ENCODE measurements at regions not wholly inside any gene's neighbourhood (a gene's known extent, or its start where the extent isn't known, plus 50 kb on each side); places are given as distances from the start of the nearest gene placed in this dataset.

DNA sequence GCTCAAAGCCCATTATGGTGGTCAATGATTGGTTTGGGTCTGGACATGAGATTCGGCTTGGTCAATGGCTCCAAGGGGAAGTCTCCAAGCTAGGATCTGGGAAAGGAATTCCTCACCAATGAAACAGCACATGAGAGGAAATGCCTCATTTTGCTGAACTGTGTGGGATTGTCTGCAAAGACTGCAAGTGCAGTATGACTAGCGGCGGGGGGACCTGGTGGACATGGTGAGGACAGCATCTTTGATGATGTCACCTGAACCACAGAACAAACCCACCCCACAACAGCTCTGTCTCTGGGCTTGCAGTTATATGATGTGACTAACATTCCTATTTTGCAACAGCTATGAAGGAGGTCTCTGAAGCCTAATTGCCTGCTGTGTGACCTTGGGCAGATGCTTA lies 50.6 kb upstream of the NKD1 start:
- Mint-ChIP-seq H3K27me3 (ENCODE audit: unreplicated experiment) (peaks cover 1% of the 10 kb centered on the region), H3K27ac (ENCODE audit: unreplicated experiment) (no peak overlapping the region), H3K4me1 (ENCODE audit: unreplicated experiment) (peaks cover 6% of the 10 kb centered on the region), H3K9me3 (ENCODE audit: unreplicated experiment) (no peaks in the 10 kb centered on the region), H3K36me3 (ENCODE audit: low read depth, unreplicated experiment) (no peaks in the 10 kb centered on the region), H3K4me3 (ENCODE audit: unreplicated experiment) (no peak overlapping the region)
- DNase-seq (ENCODE audit: low spot score) = no peak
- TF ChIP-seq, protein P1, sequence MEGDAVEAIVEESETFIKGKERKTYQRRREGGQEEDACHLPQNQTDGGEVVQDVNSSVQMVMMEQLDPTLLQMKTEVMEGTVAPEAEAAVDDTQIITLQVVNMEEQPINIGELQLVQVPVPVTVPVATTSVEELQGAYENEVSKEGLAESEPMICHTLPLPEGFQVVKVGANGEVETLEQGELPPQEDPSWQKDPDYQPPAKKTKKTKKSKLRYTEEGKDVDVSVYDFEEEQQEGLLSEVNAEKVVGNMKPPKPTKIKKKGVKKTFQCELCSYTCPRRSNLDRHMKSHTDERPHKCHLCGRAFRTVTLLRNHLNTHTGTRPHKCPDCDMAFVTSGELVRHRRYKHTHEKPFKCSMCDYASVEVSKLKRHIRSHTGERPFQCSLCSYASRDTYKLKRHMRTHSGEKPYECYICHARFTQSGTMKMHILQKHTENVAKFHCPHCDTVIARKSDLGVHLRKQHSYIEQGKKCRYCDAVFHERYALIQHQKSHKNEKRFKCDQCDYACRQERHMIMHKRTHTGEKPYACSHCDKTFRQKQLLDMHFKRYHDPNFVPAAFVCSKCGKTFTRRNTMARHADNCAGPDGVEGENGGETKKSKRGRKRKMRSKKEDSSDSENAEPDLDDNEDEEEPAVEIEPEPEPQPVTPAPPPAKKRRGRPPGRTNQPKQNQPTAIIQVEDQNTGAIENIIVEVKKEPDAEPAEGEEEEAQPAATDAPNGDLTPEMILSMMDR (IDR thresholded peaks at IDR 0.05; ENCODE audit: unreplicated experiment) = no peak

DNA sequence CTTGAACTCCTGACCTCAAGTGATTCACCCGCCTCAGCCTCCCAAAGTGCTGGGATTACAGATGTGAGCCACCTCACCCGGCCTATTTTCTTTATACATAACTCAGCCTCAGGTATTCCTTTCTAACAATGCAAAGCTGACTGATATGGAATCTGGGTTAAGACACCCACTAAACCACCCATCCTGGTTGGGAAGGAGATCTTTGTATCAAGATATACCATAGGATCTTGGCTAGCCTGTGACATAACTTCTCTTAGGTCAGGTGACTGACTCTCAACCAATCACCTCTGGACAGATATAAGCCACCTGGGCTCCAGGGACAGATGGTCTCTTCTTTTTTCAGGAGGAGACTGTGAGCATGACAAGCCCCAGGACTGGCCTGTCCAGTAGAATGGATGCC lies 51.2 kb upstream of the NKD1 start:
- H3K27ac Mint-ChIP-seq (ENCODE audit: unreplicated experiment) = no peak overlapping the region
- DNase-seq (ENCODE audit: low spot score) = no peak

DNA sequence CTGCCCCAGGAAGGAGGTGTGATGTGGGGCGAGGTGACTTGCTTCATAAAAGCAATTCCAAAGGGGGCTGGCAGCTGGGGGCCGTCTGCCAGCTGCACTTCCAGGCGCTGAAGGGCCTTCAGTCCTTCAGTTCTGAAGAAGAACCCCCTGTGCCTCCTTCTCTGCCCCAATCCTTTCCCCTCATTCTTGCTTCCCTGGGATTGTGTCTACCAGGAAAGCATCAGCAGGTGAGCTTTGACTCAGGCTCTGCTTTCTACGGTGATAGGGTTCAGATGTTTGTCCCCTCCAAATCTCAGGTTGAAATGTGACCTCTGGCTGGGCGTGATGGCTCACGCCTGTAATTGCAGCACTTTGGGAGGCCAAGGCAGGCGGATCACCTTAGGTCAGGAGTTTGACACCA lies 52.5 kb upstream of the NKD1 start:
- TF ChIP-seq, protein P1 (IDR thresholded peaks at IDR 0.05; ENCODE audit: unreplicated experiment) = no peak
- Mint-ChIP-seq H3K27ac (ENCODE audit: unreplicated experiment) (no peak overlapping the region), H3K27me3 (ENCODE audit: unreplicated experiment) (no peaks in the 10 kb centered on the region), H3K9me3 (ENCODE audit: unreplicated experiment) (no peaks in the 10 kb centered on the region), H3K4me1 (ENCODE audit: unreplicated experiment) (peaks cover 3% of the 10 kb centered on the region), H3K4me3 (ENCODE audit: unreplicated experiment) (no peak overlapping the region), H3K36me3 (ENCODE audit: low read depth, unreplicated experiment) (no peaks in the 10 kb centered on the region)
- DNase-seq (ENCODE audit: low spot score) = no peak

More for the DNA sequence above, 51.2 kb upstream of the NKD1 start:
- H3K36me3 Mint-ChIP-seq (ENCODE audit: low read depth, unreplicated experiment) = no peaks in the 10 kb centered on the region
- H3K9me3 Mint-ChIP-seq (ENCODE audit: unreplicated experiment) = no peaks in the 10 kb centered on the region
- TF ChIP-seq, protein P1 (IDR thresholded peaks at IDR 0.05; ENCODE audit: unreplicated experiment) = no peak
- peaks cover 3% of the 10 kb centered on the region for H3K4me1 Mint-ChIP-seq (ENCODE audit: unreplicated experiment)
- H3K27me3 Mint-ChIP-seq (ENCODE audit: unreplicated experiment) = no peaks in the 10 kb centered on the region
- H3K4me3 Mint-ChIP-seq (ENCODE audit: unreplicated experiment) = no peak overlapping the region

DNA sequence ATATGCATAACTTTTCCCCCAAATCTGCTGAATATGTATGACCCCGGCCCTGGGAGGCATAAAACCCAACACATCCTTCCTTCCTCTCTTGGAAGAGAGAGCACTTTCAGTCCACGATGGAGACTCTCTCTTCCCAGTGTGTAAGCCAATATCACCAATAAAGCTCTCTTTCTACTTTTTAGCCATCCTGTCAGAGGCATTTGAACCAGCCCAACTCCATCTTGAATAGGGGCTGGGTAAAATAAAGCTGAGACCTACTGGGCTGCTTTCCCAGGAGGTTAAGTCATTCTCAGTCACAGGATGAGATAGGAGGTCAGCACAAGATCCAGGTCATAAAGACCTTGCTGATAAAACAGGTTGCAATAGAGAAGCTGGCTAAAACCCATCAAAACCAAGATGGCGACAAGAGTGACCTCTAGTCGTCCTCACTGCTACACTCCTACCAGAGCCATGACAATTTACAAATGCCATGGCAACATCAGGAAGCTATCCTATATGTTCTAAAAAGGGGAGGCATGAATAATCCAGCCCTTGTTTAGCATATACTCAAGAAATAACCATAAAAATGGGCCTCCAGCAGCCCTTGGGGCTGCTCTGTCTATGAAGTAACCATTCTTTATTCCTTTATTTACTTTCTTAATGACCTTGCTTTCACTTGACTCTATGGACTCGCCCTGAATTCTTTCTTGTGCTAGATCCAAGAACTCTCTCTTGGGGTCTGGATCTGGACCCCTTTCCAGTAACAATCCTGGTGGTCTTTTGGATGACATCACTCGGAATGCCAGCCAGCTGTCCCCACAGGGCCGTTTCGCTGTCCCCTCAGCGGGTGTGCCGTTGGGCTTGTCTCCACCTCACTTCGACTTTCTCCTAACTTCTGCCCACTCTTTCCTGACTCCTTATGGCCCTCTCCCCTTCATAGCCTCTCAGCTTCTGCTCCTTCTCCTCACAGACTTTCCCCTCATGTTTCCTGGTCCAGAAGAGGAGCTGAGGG lies 53.4 kb upstream of the NKD1 start:
- H3K4me3 Mint-ChIP-seq (ENCODE audit: unreplicated experiment) = no peak overlapping the region
- H3K27me3 Mint-ChIP-seq (ENCODE audit: unreplicated experiment) = no peaks in the 10 kb centered on the region
- no peak for DNase-seq (ENCODE audit: low spot score)
- no peak overlapping the region for H3K27ac Mint-ChIP-seq (ENCODE audit: unreplicated experiment)
- no peaks in the 10 kb centered on the region for H3K36me3 Mint-ChIP-seq (ENCODE audit: low read depth, unreplicated experiment)
- no peaks in the 10 kb centered on the region for H3K9me3 Mint-ChIP-seq (ENCODE audit: unreplicated experiment)
- TF ChIP-seq, protein P1 (IDR thresholded peaks at IDR 0.05; ENCODE audit: unreplicated experiment) = no peak
- H3K4me1 Mint-ChIP-seq (ENCODE audit: unreplicated experiment) = peaks cover 1% of the 10 kb centered on the region

DNA sequence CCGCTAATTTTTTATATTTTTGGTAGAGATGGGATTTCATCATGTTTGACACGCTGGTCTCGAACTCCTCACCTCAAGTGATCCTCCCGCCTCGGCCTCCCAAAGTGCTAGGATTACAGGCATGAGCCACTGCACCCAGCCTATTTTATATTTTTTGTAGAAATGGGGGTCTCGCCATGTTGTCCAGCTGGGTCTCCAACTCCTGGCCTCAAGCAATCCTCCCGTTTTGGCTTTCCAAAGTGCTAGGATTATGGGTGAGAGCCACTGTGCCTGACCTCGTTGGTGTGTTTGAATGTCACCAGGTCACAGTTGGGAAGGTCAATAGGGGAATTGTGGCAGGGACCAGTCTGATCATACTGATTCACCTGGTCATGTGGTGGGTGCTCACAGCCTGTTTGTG lies 56.7 kb upstream of the NKD1 start:
- Mint-ChIP-seq H3K36me3 (ENCODE audit: low read depth, unreplicated experiment) (no peaks in the 10 kb centered on the region), H3K4me1 (ENCODE audit: unreplicated experiment) (no peaks in the 10 kb centered on the region), H3K27me3 (ENCODE audit: unreplicated experiment) (no peaks in the 10 kb centered on the region), H3K27ac (ENCODE audit: unreplicated experiment) (no peak overlapping the region), H3K4me3 (ENCODE audit: unreplicated experiment) (no peak overlapping the region), H3K9me3 (ENCODE audit: unreplicated experiment) (no peaks in the 10 kb centered on the region)
- DNase-seq (ENCODE audit: low spot score) = no peak
- TF ChIP-seq, protein P1 (IDR thresholded peaks at IDR 0.05; ENCODE audit: unreplicated experiment) = no peak
